ENCODE measurements at regions not wholly inside any gene's neighbourhood (a gene's known extent, or its start where the extent isn't known, plus 50 kb on each side); places are given as distances from the start of the nearest gene placed in this dataset.

- Histone ChIP-seq H3K9ac (ENCODE audit: insufficient read depth in 1 of 2, low read depth in 2 of 2, low read length in 2 of 2) (peak overlapping the region in 1 of 2 experiments; percentile 88; a peak in 3 of 4 replicates), H3K9me1 (ENCODE audit: control insufficient read depth, insufficient read depth, low read length) (no peaks in the 10 kb centered on the region), H3K36me3 (ENCODE audit: control insufficient read depth, insufficient read depth, low read length) (no peaks in the 10 kb centered on the region), H2AFZ (ENCODE audit: low read depth, low read length) (peak overlapping the region; percentile 86), H3K4me3 (peak overlapping the region; percentile 49), H3K27me3 (ENCODE audit: control insufficient read depth in 2 of 2, insufficient read depth in 2 of 2, low read length in 2 of 2) (no peaks in the 10 kb centered on the region), H3K4me1 (replicated peaks in 1 of 2; ENCODE audit: control insufficient read depth in 2 of 2, insufficient read depth in 2 of 2, low read length in 2 of 2) (peaks cover 0 to 6% of the 10 kb centered on the region in 2 experiments; a peak in 2 of 5 replicates), H3K79me2 (ENCODE audit: control insufficient read depth, insufficient read depth, low read length) (no peaks in the 10 kb centered on the region), H3K27ac (ENCODE audit: extremely low read depth, low read depth, low read length) (no peak overlapping the region), H4K20me1 (replicated peaks; ENCODE audit: control insufficient read depth, insufficient read depth, low read length) (no peaks in the 10 kb centered on the region), H3K9me3 (replicated peaks; ENCODE audit: control insufficient read depth, insufficient read depth, low read depth, low read length) (no peaks in the 10 kb centered on the region), H3K4me2 (ENCODE audit: insufficient read depth, low read length) (peak overlapping the region; percentile 60)
- peak; percentile 13 to 38 (median 19) for DNase-seq (ENCODE audit: extremely low read depth in 1 of 4, low spot score in 3 of 4)
- intact Hi-C loops (cut with micrococcal nuclease) (no loop called here), in situ Hi-C loops (cut with MboI) (no loop called here)
- peak; percentile 94 for ATAC-seq
- BruUV-seq (replicated peaks): no TSS peak
- TF ChIP-seq NRF1 (conservative IDR thresholded peaks at IDR 0.05 in 1 of 2, IDR thresholded peaks at IDR 0.05 in 1 of 2) (peak; percentile 57 to 68), KLF6 (CRISPR knock-in tag; IDR thresholded peaks at IDR 0.05; ENCODE audit: borderline replicate concordance) (no peak), VEZF1 (CRISPR knock-in tag; IDR thresholded peaks at IDR 0.05) (peak; percentile 60), L3MBTL2 (IDR thresholded peaks at IDR 0.05) (peak; percentile 16; the same call in 1 of the 2 replicates), RBBP5 (IDR thresholded peaks at IDR 0.05; ENCODE audit: borderline replicate concordance, insufficient read depth, low read length, poor library complexity, severe bottlenecking) (peak; percentile 55), PHF8 (IDR thresholded peaks at IDR 0.05; ENCODE audit: borderline replicate concordance, low read length) (peak; percentile 21; the same call in 1 of the 2 replicates), RBFOX2 (IDR thresholded peaks at IDR 0.05; ENCODE audit: low read depth, low read length) (peak; percentile 34; the same call in 1 of the 2 replicates), TBP (optimal IDR thresholded peaks at IDR 0.05; ENCODE audit: low read depth, low read length) (peak; percentile 22), ZBTB7A (IDR thresholded peaks at IDR 0.05; ENCODE audit: borderline replicate concordance, control insufficient read depth, low read depth, low read length) (peak; percentile 80; the same call in 1 of the 2 replicates), ZNF766 (CRISPR knock-in tag; conservative IDR thresholded peaks at IDR 0.05) (no peak), POLR2G (IDR thresholded peaks at IDR 0.05; ENCODE audit: low read depth, low read length) (peak; percentile 55; the same call in 1 of the 2 replicates)
- no peak for FAIRE-seq
- 2% methylated on average over 20 of the region's 58 CpGs for WGBS (ENCODE audit: insufficient coverage, low coverage, missing lambda C conversion rate)
- CTCF ChIA-PET (ENCODE audit: low intra/inter-chr PET ratio): no interaction called here
- POLR2A ChIA-PET: no interaction called here
These were observed 265.2 kb upstream of the SGCG start for GRCh38 chr13:22915442-22916082.
